ENCODE measurements at regions not wholly inside any gene's neighbourhood (a gene's known extent, or its start where the extent isn't known, plus 50 kb on each side); places are given as distances from the start of the nearest gene placed in this dataset.

GRCh38 chr7:65225422-65226006 is 148.1 kb upstream of the ZNF92 start:
- H3K4me1 ChIP-seq (ENCODE audit: control insufficient read depth in 1 of 2, insufficient read depth in 2 of 2, low read length in 2 of 2) = no peaks in the 10 kb centered on the region
- no CpG with 5 or more reads among the region's 6 CpGs for WGBS (ENCODE audit: extremely low coverage, insufficient coverage, insufficient read length)
- H2AFZ ChIP-seq (ENCODE audit: insufficient read depth, low read length, poor library complexity) = no peak overlapping the region
- H3K18ac ChIP-seq (ENCODE audit: low read length) = no peak overlapping the region
- H3K9me3 ChIP-seq (ENCODE audit: insufficient read depth, low read depth, low read length) = no peaks in the 10 kb centered on the region
- H3K9ac ChIP-seq (ENCODE audit: low read length) = no peak overlapping the region
- no peaks in the 10 kb centered on the region for H3K27me3 ChIP-seq (ENCODE audit: insufficient read depth, low read length)
- no peak overlapping the region for H2BK120ac ChIP-seq (ENCODE audit: insufficient read depth, low read length, poor library complexity)
- H3K79me2 ChIP-seq (ENCODE audit: control insufficient read depth, insufficient read depth, low read length, poor library complexity) = no peaks in the 10 kb centered on the region
- H3K79me1 ChIP-seq (ENCODE audit: low read length) = no peaks in the 10 kb centered on the region
- H2AK5ac ChIP-seq (ENCODE audit: low read length) = no peak overlapping the region
- no peak for DNase-seq
- no peak overlapping the region for H3K4me2 ChIP-seq (ENCODE audit: low read length)
- H4K91ac ChIP-seq (ENCODE audit: low read depth, low read length) = no peak overlapping the region
- no peak overlapping the region for H3K14ac ChIP-seq (ENCODE audit: low read length)
- no peak overlapping the region for H4K12ac ChIP-seq (ENCODE audit: low read depth, low read length)
- H3K23ac ChIP-seq (ENCODE audit: low read length) = no peak overlapping the region
- H2BK12ac ChIP-seq (ENCODE audit: low read length) = no peak overlapping the region
- H4K8ac ChIP-seq (ENCODE audit: low read depth, low read length) = no peak overlapping the region
- no peaks in the 10 kb centered on the region for H3K36me3 ChIP-seq (ENCODE audit: control insufficient read depth in 1 of 2, insufficient read depth in 2 of 2, low read length in 2 of 2)
- no peak overlapping the region for H3K4ac ChIP-seq (ENCODE audit: low read depth, low read length)
- H3K4me3 ChIP-seq (ENCODE audit: low read depth, low read length) = no peak overlapping the region
- H3K27ac ChIP-seq (ENCODE audit: low read depth, low read length) = no peak overlapping the region
- no peak overlapping the region for H2BK5ac ChIP-seq (ENCODE audit: low read depth, low read length, poor library complexity)

- Histone ChIP-seq H3K79me2 (ENCODE audit: control insufficient read depth, insufficient read depth, low read length, poor library complexity) (no peaks in the 10 kb centered on the region), H3K4me1 (ENCODE audit: control insufficient read depth in 1 of 2, insufficient read depth in 2 of 2, low read length in 2 of 2) (no peaks in the 10 kb centered on the region), H4K12ac (ENCODE audit: low read depth, low read length) (no peak overlapping the region), H3K9me3 (ENCODE audit: insufficient read depth, low read depth, low read length) (no peaks in the 10 kb centered on the region), H3K4me3 (ENCODE audit: low read depth, low read length) (no peak overlapping the region), H2BK5ac (ENCODE audit: low read depth, low read length, poor library complexity) (no peak overlapping the region), H3K23ac (ENCODE audit: low read length) (no peak overlapping the region), H3K9ac (ENCODE audit: low read length) (no peak overlapping the region), H2AFZ (ENCODE audit: insufficient read depth, low read length, poor library complexity) (no peak overlapping the region), H3K4me2 (ENCODE audit: low read length) (no peak overlapping the region), H2AK5ac (ENCODE audit: low read length) (no peak overlapping the region), H3K79me1 (ENCODE audit: low read length) (no peaks in the 10 kb centered on the region), H4K91ac (ENCODE audit: low read depth, low read length) (no peak overlapping the region), H4K8ac (ENCODE audit: low read depth, low read length) (no peak overlapping the region), H3K27me3 (ENCODE audit: insufficient read depth, low read length) (no peaks in the 10 kb centered on the region), H2BK120ac (ENCODE audit: insufficient read depth, low read length, poor library complexity) (no peak overlapping the region), H3K36me3 (ENCODE audit: control insufficient read depth in 1 of 2, insufficient read depth in 2 of 2, low read length in 2 of 2) (no peaks in the 10 kb centered on the region), H3K27ac (ENCODE audit: low read depth, low read length) (no peak overlapping the region), H2BK12ac (ENCODE audit: low read length) (no peak overlapping the region), H3K18ac (ENCODE audit: low read length) (no peak overlapping the region), H3K4ac (ENCODE audit: low read depth, low read length) (no peak overlapping the region), H3K14ac (ENCODE audit: low read length) (no peak overlapping the region)
- no peak for DNase-seq
- WGBS (ENCODE audit: extremely low coverage, insufficient coverage, insufficient read length) = no CpG with 5 or more reads among the region's 4 CpGs
Measured at GRCh38 chr7:65222655-65223054, 151.0 kb upstream of the ZNF92 start.

GRCh38 chr7:65221683-65222082 is 152.0 kb upstream of the ZNF92 start:
- Histone ChIP-seq H2BK120ac (ENCODE audit: insufficient read depth, low read length, poor library complexity) (no peak overlapping the region), H3K4ac (ENCODE audit: low read depth, low read length) (no peak overlapping the region), H4K8ac (ENCODE audit: low read depth, low read length) (no peak overlapping the region), H3K23ac (ENCODE audit: low read length) (no peak overlapping the region), H4K91ac (ENCODE audit: low read depth, low read length) (no peak overlapping the region), H4K12ac (ENCODE audit: low read depth, low read length) (no peak overlapping the region), H3K4me2 (ENCODE audit: low read length) (no peak overlapping the region), H2AK5ac (ENCODE audit: low read length) (no peak overlapping the region), H3K18ac (ENCODE audit: low read length) (no peak overlapping the region), H3K27me3 (ENCODE audit: insufficient read depth, low read length) (no peaks in the 10 kb centered on the region), H2BK12ac (ENCODE audit: low read length) (no peak overlapping the region), H3K4me1 (ENCODE audit: control insufficient read depth in 1 of 2, insufficient read depth in 2 of 2, low read length in 2 of 2) (no peaks in the 10 kb centered on the region), H3K36me3 (ENCODE audit: control insufficient read depth in 1 of 2, insufficient read depth in 2 of 2, low read length in 2 of 2) (no peaks in the 10 kb centered on the region), H3K27ac (ENCODE audit: low read depth, low read length) (no peak overlapping the region), H3K79me2 (ENCODE audit: control insufficient read depth, insufficient read depth, low read length, poor library complexity) (no peaks in the 10 kb centered on the region), H3K14ac (ENCODE audit: low read length) (no peak overlapping the region), H3K9ac (ENCODE audit: low read length) (no peak overlapping the region), H3K79me1 (ENCODE audit: low read length) (no peaks in the 10 kb centered on the region), H3K4me3 (ENCODE audit: low read depth, low read length) (no peak overlapping the region), H2BK5ac (ENCODE audit: low read depth, low read length, poor library complexity) (no peak overlapping the region), H2AFZ (ENCODE audit: insufficient read depth, low read length, poor library complexity) (no peak overlapping the region), H3K9me3 (ENCODE audit: insufficient read depth, low read depth, low read length) (no peaks in the 10 kb centered on the region)
- DNase-seq = no peak
- no CpG with 5 or more reads among the region's 3 CpGs for WGBS (ENCODE audit: extremely low coverage, insufficient coverage, insufficient read length)

GRCh38 chr7:65219623-65220022 is 154.0 kb upstream of the ZNF92 start:
- Histone ChIP-seq H3K9me3 (ENCODE audit: insufficient read depth, low read depth, low read length) (no peaks in the 10 kb centered on the region), H3K4ac (ENCODE audit: low read depth, low read length) (no peak overlapping the region), H3K79me2 (ENCODE audit: control insufficient read depth, insufficient read depth, low read length, poor library complexity) (no peaks in the 10 kb centered on the region), H3K36me3 (ENCODE audit: control insufficient read depth in 1 of 2, insufficient read depth in 2 of 2, low read length in 2 of 2) (no peaks in the 10 kb centered on the region), H3K27ac (ENCODE audit: low read depth, low read length) (no peak overlapping the region), H3K4me3 (ENCODE audit: low read depth, low read length) (no peak overlapping the region), H3K14ac (ENCODE audit: low read length) (no peak overlapping the region), H2AFZ (ENCODE audit: insufficient read depth, low read length, poor library complexity) (no peak overlapping the region), H2BK5ac (ENCODE audit: low read depth, low read length, poor library complexity) (no peak overlapping the region), H3K9ac (ENCODE audit: low read length) (no peak overlapping the region), H3K23ac (ENCODE audit: low read length) (no peak overlapping the region), H3K18ac (ENCODE audit: low read length) (no peak overlapping the region), H2BK12ac (ENCODE audit: low read length) (no peak overlapping the region), H4K91ac (ENCODE audit: low read depth, low read length) (no peak overlapping the region), H3K4me2 (ENCODE audit: low read length) (no peak overlapping the region), H3K4me1 (ENCODE audit: control insufficient read depth in 1 of 2, insufficient read depth in 2 of 2, low read length in 2 of 2) (no peaks in the 10 kb centered on the region), H3K27me3 (ENCODE audit: insufficient read depth, low read length) (no peaks in the 10 kb centered on the region), H4K8ac (ENCODE audit: low read depth, low read length) (no peak overlapping the region), H2AK5ac (ENCODE audit: low read length) (no peak overlapping the region), H4K12ac (ENCODE audit: low read depth, low read length) (no peak overlapping the region), H2BK120ac (ENCODE audit: insufficient read depth, low read length, poor library complexity) (no peak overlapping the region), H3K79me1 (ENCODE audit: low read length) (no peaks in the 10 kb centered on the region)
- DNase-seq = no peak

All from trophoblast cell (in vitro differentiated cells and primary cell).